ENCODE measurements at regions not wholly inside any gene's neighbourhood (a gene's known extent, or its start where the extent isn't known, plus 50 kb on each side); places are given as distances from the start of the nearest gene placed in this dataset.

DNA sequence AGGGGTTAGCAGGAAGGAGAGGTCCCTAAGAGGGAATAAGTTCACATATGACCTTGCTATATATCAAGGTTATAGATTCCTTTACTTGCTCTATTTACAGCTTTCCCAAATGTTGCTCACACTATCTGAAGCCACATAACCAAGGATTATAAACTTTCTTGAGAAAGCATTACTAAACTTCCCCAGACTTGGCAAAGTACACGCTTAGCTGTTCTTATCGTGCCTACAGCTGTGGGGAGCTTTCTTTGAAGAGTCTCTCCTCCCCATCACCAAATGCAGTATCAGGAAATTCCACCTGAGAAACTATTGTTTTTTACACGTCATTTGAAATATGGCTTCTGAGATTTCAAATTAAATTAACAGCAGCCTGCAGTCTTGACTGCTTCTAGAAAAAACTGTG is 284.5 kb downstream of the CHL1 start:
- CTCF ChIA-PET, result no interaction called here
- ATAC-seq, result no peak
- TF ChIP-seq GTF2I (CRISPR knock-in tag; conservative IDR thresholded peaks at IDR 0.05) (no peak), IRF2 (CRISPR knock-in tag; IDR thresholded peaks at IDR 0.05; ENCODE audit: borderline replicate concordance, low read depth) (no peak), EMX1 (CRISPR knock-in tag; IDR thresholded peaks at IDR 0.05) (no peak), SOX15 (CRISPR knock-in tag; IDR thresholded peaks at IDR 0.05) (no peak), NR3C1 (CRISPR knock-in tag; conservative IDR thresholded peaks at IDR 0.05; ENCODE audit: low read depth) (no peak), ESRRA (CRISPR knock-in tag; IDR thresholded peaks at IDR 0.05; ENCODE audit: borderline replicate concordance) (no peak), JAZF1 (CRISPR knock-in tag; IDR thresholded peaks at IDR 0.05) (no peak), ZNF263 (CRISPR knock-in tag; IDR thresholded peaks at IDR 0.05; ENCODE audit: low read depth) (no peak)
- TF ChIP-seq, protein P1, sequence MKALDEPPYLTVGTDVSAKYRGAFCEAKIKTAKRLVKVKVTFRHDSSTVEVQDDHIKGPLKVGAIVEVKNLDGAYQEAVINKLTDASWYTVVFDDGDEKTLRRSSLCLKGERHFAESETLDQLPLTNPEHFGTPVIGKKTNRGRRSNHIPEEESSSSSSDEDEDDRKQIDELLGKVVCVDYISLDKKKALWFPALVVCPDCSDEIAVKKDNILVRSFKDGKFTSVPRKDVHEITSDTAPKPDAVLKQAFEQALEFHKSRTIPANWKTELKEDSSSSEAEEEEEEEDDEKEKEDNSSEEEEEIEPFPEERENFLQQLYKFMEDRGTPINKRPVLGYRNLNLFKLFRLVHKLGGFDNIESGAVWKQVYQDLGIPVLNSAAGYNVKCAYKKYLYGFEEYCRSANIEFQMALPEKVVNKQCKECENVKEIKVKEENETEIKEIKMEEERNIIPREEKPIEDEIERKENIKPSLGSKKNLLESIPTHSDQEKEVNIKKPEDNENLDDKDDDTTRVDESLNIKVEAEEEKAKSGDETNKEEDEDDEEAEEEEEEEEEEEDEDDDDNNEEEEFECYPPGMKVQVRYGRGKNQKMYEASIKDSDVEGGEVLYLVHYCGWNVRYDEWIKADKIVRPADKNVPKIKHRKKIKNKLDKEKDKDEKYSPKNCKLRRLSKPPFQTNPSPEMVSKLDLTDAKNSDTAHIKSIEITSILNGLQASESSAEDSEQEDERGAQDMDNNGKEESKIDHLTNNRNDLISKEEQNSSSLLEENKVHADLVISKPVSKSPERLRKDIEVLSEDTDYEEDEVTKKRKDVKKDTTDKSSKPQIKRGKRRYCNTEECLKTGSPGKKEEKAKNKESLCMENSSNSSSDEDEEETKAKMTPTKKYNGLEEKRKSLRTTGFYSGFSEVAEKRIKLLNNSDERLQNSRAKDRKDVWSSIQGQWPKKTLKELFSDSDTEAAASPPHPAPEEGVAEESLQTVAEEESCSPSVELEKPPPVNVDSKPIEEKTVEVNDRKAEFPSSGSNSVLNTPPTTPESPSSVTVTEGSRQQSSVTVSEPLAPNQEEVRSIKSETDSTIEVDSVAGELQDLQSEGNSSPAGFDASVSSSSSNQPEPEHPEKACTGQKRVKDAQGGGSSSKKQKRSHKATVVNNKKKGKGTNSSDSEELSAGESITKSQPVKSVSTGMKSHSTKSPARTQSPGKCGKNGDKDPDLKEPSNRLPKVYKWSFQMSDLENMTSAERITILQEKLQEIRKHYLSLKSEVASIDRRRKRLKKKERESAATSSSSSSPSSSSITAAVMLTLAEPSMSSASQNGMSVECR (CRISPR knock-in tag; IDR thresholded peaks at IDR 0.05; ENCODE audit: borderline replicate concordance), result no peak
- TF ChIP-seq, protein P2, sequence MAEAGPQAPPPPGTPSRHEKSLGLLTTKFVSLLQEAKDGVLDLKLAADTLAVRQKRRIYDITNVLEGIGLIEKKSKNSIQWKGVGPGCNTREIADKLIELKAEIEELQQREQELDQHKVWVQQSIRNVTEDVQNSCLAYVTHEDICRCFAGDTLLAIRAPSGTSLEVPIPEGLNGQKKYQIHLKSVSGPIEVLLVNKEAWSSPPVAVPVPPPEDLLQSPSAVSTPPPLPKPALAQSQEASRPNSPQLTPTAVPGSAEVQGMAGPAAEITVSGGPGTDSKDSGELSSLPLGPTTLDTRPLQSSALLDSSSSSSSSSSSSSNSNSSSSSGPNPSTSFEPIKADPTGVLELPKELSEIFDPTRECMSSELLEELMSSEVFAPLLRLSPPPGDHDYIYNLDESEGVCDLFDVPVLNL (CRISPR knock-in tag; IDR thresholded peaks at IDR 0.05; ENCODE audit: borderline replicate concordance, low read depth), result no peak
- TF ChIP-seq, protein P3, sequence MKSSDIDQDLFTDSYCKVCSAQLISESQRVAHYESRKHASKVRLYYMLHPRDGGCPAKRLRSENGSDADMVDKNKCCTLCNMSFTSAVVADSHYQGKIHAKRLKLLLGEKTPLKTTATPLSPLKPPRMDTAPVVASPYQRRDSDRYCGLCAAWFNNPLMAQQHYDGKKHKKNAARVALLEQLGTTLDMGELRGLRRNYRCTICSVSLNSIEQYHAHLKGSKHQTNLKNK (CRISPR knock-in tag; IDR thresholded peaks at IDR 0.05), result no peak
- TF ChIP-seq, protein P4, sequence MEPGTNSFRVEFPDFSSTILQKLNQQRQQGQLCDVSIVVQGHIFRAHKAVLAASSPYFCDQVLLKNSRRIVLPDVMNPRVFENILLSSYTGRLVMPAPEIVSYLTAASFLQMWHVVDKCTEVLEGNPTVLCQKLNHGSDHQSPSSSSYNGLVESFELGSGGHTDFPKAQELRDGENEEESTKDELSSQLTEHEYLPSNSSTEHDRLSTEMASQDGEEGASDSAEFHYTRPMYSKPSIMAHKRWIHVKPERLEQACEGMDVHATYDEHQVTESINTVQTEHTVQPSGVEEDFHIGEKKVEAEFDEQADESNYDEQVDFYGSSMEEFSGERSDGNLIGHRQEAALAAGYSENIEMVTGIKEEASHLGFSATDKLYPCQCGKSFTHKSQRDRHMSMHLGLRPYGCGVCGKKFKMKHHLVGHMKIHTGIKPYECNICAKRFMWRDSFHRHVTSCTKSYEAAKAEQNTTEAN (CRISPR knock-in tag; IDR thresholded peaks at IDR 0.05), result no peak
- TF ChIP-seq, protein P5, sequence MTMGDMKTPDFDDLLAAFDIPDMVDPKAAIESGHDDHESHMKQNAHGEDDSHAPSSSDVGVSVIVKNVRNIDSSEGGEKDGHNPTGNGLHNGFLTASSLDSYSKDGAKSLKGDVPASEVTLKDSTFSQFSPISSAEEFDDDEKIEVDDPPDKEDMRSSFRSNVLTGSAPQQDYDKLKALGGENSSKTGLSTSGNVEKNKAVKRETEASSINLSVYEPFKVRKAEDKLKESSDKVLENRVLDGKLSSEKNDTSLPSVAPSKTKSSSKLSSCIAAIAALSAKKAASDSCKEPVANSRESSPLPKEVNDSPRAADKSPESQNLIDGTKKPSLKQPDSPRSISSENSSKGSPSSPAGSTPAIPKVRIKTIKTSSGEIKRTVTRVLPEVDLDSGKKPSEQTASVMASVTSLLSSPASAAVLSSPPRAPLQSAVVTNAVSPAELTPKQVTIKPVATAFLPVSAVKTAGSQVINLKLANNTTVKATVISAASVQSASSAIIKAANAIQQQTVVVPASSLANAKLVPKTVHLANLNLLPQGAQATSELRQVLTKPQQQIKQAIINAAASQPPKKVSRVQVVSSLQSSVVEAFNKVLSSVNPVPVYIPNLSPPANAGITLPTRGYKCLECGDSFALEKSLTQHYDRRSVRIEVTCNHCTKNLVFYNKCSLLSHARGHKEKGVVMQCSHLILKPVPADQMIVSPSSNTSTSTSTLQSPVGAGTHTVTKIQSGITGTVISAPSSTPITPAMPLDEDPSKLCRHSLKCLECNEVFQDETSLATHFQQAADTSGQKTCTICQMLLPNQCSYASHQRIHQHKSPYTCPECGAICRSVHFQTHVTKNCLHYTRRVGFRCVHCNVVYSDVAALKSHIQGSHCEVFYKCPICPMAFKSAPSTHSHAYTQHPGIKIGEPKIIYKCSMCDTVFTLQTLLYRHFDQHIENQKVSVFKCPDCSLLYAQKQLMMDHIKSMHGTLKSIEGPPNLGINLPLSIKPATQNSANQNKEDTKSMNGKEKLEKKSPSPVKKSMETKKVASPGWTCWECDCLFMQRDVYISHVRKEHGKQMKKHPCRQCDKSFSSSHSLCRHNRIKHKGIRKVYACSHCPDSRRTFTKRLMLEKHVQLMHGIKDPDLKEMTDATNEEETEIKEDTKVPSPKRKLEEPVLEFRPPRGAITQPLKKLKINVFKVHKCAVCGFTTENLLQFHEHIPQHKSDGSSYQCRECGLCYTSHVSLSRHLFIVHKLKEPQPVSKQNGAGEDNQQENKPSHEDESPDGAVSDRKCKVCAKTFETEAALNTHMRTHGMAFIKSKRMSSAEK (CRISPR knock-in tag; IDR thresholded peaks at IDR 0.05; ENCODE audit: borderline replicate concordance), result no peak
- TF ChIP-seq, protein P6, sequence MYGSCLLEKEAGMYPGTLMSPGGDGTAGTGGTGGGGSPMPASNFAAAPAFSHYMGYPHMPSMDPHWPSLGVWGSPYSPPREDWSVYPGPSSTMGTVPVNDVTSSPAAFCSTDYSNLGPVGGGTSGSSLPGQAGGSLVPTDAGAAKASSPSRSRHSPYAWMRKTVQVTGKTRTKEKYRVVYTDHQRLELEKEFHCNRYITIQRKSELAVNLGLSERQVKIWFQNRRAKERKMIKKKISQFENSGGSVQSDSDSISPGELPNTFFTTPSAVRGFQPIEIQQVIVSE (CRISPR knock-in tag; IDR thresholded peaks at IDR 0.05; ENCODE audit: borderline replicate concordance), result no peak
- TF ChIP-seq, protein P7, sequence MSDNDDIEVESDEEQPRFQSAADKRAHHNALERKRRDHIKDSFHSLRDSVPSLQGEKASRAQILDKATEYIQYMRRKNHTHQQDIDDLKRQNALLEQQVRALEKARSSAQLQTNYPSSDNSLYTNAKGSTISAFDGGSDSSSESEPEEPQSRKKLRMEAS (CRISPR knock-in tag; IDR thresholded peaks at IDR 0.05), result no peak
- TF ChIP-seq, protein P8, sequence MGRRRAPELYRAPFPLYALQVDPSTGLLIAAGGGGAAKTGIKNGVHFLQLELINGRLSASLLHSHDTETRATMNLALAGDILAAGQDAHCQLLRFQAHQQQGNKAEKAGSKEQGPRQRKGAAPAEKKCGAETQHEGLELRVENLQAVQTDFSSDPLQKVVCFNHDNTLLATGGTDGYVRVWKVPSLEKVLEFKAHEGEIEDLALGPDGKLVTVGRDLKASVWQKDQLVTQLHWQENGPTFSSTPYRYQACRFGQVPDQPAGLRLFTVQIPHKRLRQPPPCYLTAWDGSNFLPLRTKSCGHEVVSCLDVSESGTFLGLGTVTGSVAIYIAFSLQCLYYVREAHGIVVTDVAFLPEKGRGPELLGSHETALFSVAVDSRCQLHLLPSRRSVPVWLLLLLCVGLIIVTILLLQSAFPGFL (CRISPR knock-in tag; IDR thresholded peaks at IDR 0.05; ENCODE audit: borderline replicate concordance), result no peak
- TF ChIP-seq, protein P9, sequence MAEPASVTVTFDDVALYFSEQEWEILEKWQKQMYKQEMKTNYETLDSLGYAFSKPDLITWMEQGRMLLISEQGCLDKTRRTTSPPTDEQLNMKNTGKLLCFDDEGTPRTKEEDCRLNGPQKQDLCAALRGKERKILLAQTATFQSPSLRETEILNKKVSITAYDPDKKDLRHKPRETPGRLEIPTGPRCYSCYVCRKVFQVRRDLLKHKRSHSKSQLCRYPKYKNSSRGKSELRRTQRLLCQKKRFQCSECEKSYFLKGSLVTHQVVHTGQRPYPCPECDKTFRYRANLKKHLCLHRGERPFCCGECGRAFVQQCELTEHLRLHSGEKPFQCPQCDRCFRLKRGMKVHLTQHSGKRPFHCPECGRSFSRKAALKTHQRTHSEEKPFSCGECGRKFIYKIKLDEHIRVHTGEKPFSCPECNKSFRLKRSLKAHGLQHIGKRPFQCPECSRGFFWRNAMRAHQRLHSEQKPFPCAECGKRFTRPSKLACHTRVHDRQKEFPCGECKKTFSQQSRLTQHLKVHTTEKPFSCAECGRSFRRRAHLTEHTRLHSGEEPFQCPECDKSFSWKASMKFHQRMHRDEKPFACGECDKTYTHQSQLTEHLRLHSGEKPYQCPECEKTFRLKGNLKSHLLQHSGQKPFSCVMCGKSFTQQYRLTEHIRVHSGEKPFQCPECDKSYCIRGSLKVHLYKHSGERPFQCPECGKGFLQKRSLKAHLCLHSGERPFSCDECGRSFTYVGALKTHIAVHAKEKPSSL (CRISPR knock-in tag; conservative IDR thresholded peaks at IDR 0.05), result no peak
- H3K27me3 Mint-ChIP-seq (ENCODE audit: low read depth), result peaks cover 21% of the 10 kb centered on the region; the same call in 1 of the 2 replicates
- H3K27ac Mint-ChIP-seq, result no peak overlapping the region
- POLR2A ChIA-PET, result no interaction called here
- no peak overlapping the region for H3K4me3 Mint-ChIP-seq
- DNase-seq (ENCODE audit: low spot score), result no peak
- H3K36me3 Mint-ChIP-seq, result peaks cover 76% of the 10 kb centered on the region
- peaks cover 83% of the 10 kb centered on the region for H3K9me3 Mint-ChIP-seq
- no peaks in the 10 kb centered on the region for H3K4me1 Mint-ChIP-seq

All from WTC11 (cell line).